Urinary bladder (tissue), 3 donors: ENCODE measurements at regions not wholly inside any gene's neighbourhood (a gene's known extent, or its start where the extent isn't known, plus 50 kb on each side); places are given as distances from the start of the nearest gene placed in this dataset.

Source experiments
- DNase-seq: peaks from one replicate; pipeline ENCODE4 v3.0.0-alpha.2; 2015; ENCODE audit errors: extremely low spot score
- H3K27ac ChIP-seq: one replicate; pipeline ENCODE4 v1.5.1; 2013; ENCODE audit warnings: low read depth, mild to moderate bottlenecking, moderate library complexity
- H3K36me3 ChIP-seq: one replicate; pipeline ENCODE4 v1.6.1; 2013; ENCODE audit warnings: mild to moderate bottlenecking, moderate library complexity; ENCODE audit not compliant: insufficient read depth
- H3K4me1 ChIP-seq: one replicate; pipeline ENCODE4 v1.6.1; 2013; ENCODE audit warnings: mild to moderate bottlenecking, moderate library complexity; ENCODE audit not compliant: insufficient read depth
- H3K4me3 ChIP-seq: one replicate; pipeline ENCODE4 v1.5.1; 2013; ENCODE audit warnings: low read depth, low read length
- WGBS: extraction: QIAGEN DNeasy Blood & Tissue Kit; methylation state at CpG from one replicate; pipeline ENCODE4 v1.1.7; 2013; 5-methylcytosine and 5-hydroxymethylcytosine counted together
- donor health status: healthy with polysubstance abuse.
- donor health status: healthy.

GRCh38 chr20:11323816-11324215 lies 593.9 kb upstream of the BTBD3 start:
- DNase-seq: no peak
- no peak overlapping the region for H3K4me3 ChIP-seq
- H3K4me1 ChIP-seq: no peaks in the 10 kb centered on the region
- no peaks in the 10 kb centered on the region for H3K36me3 ChIP-seq
- WGBS: 78% methylated on average over 1 of the region's 1 CpG
- no peak overlapping the region for H3K27ac ChIP-seq

- WGBS: 93% methylated on average over 4 of the region's 4 CpGs
- no peak overlapping the region for H3K4me3 ChIP-seq
- H3K4me1 ChIP-seq: no peaks in the 10 kb centered on the region
Observed at GRCh38 chr20:11324990-11325389, 592.7 kb upstream of the BTBD3 start.

GRCh38 chr20:11328839-11329238 lies 588.9 kb upstream of the BTBD3 start:
- no peak for DNase-seq
- no peak overlapping the region for H3K4me3 ChIP-seq
- no peaks in the 10 kb centered on the region for H3K4me1 ChIP-seq
- 91% methylated on average over 8 of the region's 8 CpGs for WGBS
- no peaks in the 10 kb centered on the region for H3K36me3 ChIP-seq
- no peak overlapping the region for H3K27ac ChIP-seq

More at GRCh38 chr20:11324990-11325389, 592.7 kb upstream of the BTBD3 start:
- no peak for DNase-seq
- no peaks in the 10 kb centered on the region for H3K36me3 ChIP-seq
- no peak overlapping the region for H3K27ac ChIP-seq

GRCh38 chr20:11329271-11329670 lies 588.4 kb upstream of the BTBD3 start:
- DNase-seq: no peak
- Histone ChIP-seq H3K36me3 (no peaks in the 10 kb centered on the region), H3K4me1 (no peaks in the 10 kb centered on the region), H3K4me3 (no peak overlapping the region), H3K27ac (no peak overlapping the region)
- WGBS: 91% methylated on average over 1 of the region's 1 CpG

GRCh38 chr20:11331096-11331495 lies 586.6 kb upstream of the BTBD3 start:
- Histone ChIP-seq H3K4me3 (no peak overlapping the region), H3K4me1 (no peaks in the 10 kb centered on the region), H3K27ac (no peak overlapping the region), H3K36me3 (no peaks in the 10 kb centered on the region)
- no peak for DNase-seq
- WGBS: 43% methylated on average over 2 of the region's 2 CpGs

GRCh38 chr20:11332381-11332780 lies 585.3 kb upstream of the BTBD3 start:
- DNase-seq: no peak
- Histone ChIP-seq H3K4me3 (no peak overlapping the region), H3K4me1 (no peaks in the 10 kb centered on the region), H3K27ac (no peak overlapping the region), H3K36me3 (no peaks in the 10 kb centered on the region)

GRCh38 chr20:11333634-11334033 lies 584.1 kb upstream of the BTBD3 start:
- H3K4me3 ChIP-seq: no peak overlapping the region
- no peaks in the 10 kb centered on the region for H3K4me1 ChIP-seq
- no peaks in the 10 kb centered on the region for H3K36me3 ChIP-seq
- H3K27ac ChIP-seq: no peak overlapping the region
- no peak for DNase-seq

- WGBS: 53% methylated on average over 4 of the region's 4 CpGs
- H3K4me1 ChIP-seq: no peaks in the 10 kb centered on the region
- no peak overlapping the region for H3K4me3 ChIP-seq
- no peaks in the 10 kb centered on the region for H3K36me3 ChIP-seq
- no peak overlapping the region for H3K27ac ChIP-seq
- no peak for DNase-seq
Observed at GRCh38 chr20:11337361-11338130, 580.1 kb upstream of the BTBD3 start.

- Histone ChIP-seq H3K36me3 (no peaks in the 10 kb centered on the region), H3K27ac (no peak overlapping the region), H3K4me1 (no peaks in the 10 kb centered on the region), H3K4me3 (no peak overlapping the region)
- WGBS: 91% methylated on average over 2 of the region's 2 CpGs
- no peak for DNase-seq
Observed at GRCh38 chr20:11338496-11339306, 579.0 kb upstream of the BTBD3 start.

GRCh38 chr20:11344939-11345338 lies 572.8 kb upstream of the BTBD3 start:
- no peaks in the 10 kb centered on the region for H3K36me3 ChIP-seq
- no peaks in the 10 kb centered on the region for H3K4me1 ChIP-seq

GRCh38 chr20:11347738-11348137 lies 570.0 kb upstream of the BTBD3 start:
- Histone ChIP-seq H3K27ac (no peak overlapping the region), H3K4me3 (no peak overlapping the region), H3K36me3 (no peaks in the 10 kb centered on the region), H3K4me1 (no peaks in the 10 kb centered on the region)
- 76% methylated on average over 4 of the region's 4 CpGs for WGBS
- DNase-seq: no peak

More at GRCh38 chr20:11344939-11345338, 572.8 kb upstream of the BTBD3 start:
- no peak overlapping the region for H3K27ac ChIP-seq
- no peak overlapping the region for H3K4me3 ChIP-seq
- no peak for DNase-seq

GRCh38 chr20:11350126-11351005 lies 567.3 kb upstream of the BTBD3 start:
- WGBS: 80% methylated on average over 7 of the region's 7 CpGs
- Histone ChIP-seq H3K36me3 (no peaks in the 10 kb centered on the region), H3K4me3 (no peak overlapping the region), H3K27ac (no peak overlapping the region), H3K4me1 (no peaks in the 10 kb centered on the region)
- DNase-seq: no peak

- H3K27ac ChIP-seq: no peak overlapping the region
- no peaks in the 10 kb centered on the region for H3K4me1 ChIP-seq
- H3K36me3 ChIP-seq: no peaks in the 10 kb centered on the region
- no peak overlapping the region for H3K4me3 ChIP-seq
- DNase-seq: no peak
Observed at GRCh38 chr20:11352041-11352440, 565.7 kb upstream of the BTBD3 start.
